AG04450 (cell line): ENCODE measurements at regions not wholly inside any gene's neighbourhood (a gene's known extent, or its start where the extent isn't known, plus 50 kb on each side); places are given as distances from the start of the nearest gene placed in this dataset.

Experiments
- CTCF ChIA-PET: fragments of 300-600, 350-600 bp; formaldehyde crosslinking; extraction: SDS; loops from one replicate; lab custom pipeline; 2022; ENCODE audit warnings: antibody characterized with exemption, inconsistent platforms; lab: Charles Lee
- POLR2A ChIA-PET: fragments of 350-600 bp; formaldehyde crosslinking; extraction: SDS; loops from one replicate; lab custom pipeline; 2021; ENCODE audit warnings: antibody characterized with exemption, inconsistent platforms; lab: Yijun Ruan, JAX
- DNase-seq: peaks from one replicate; pipeline ENCODE4 v3.0.0-alpha.2; 2011; ENCODE audit warnings: low read depth, low spot score
- H3K27ac ChIP-seq: one replicate; pipeline ENCODE4 v1.5.1; 2012; ENCODE audit warnings: low read depth, low read length, control low read depth
- H3K27me3 ChIP-seq: one replicate; pipeline ENCODE4 v1.6.0; 2012; ENCODE audit warnings: low read length; ENCODE audit not compliant: control insufficient read depth, insufficient read depth
- H3K4me3 ChIP-seq: 2 replicates; pipeline ENCODE4 v1.5.1; 2011; ENCODE audit warnings: mild to moderate bottlenecking, low read depth, low read length, control low read depth
- H3K9me3 ChIP-seq: 2 replicates; pipeline ENCODE4 v1.5.1; 2012; ENCODE audit warnings: low read length; ENCODE audit not compliant: control insufficient read depth, insufficient read depth
- CTCF ChIP-seq: IDR thresholded peaks from 2 replicates; pipeline ENCODE4 v1.5.1; 2011; ENCODE audit warnings: low read depth, low read length, control low read depth, inconsistent platforms

GRCh38 chr5:142206801-142207200, 98.2 kb downstream of the NDFIP1 start:
- H3K4me3 ChIP-seq = no peak overlapping the region
- H3K27me3 ChIP-seq = peaks cover 2% of the 10 kb centered on the region
- DNase-seq = no peak
- H3K9me3 ChIP-seq = no peaks in the 10 kb centered on the region
- CTCF ChIA-PET = no interaction called here
- POLR2A ChIA-PET = no interaction called here
- no peak overlapping the region for H3K27ac ChIP-seq
- TF ChIP-seq CTCF = no peak

GRCh38 chr5:142204219-142204618, 95.6 kb downstream of the NDFIP1 start:
- ChIA-PET POLR2A (no interaction called here), CTCF (no interaction called here)
- no peak for DNase-seq
- H3K27me3 ChIP-seq = peaks cover 2% of the 10 kb centered on the region
- no peaks in the 10 kb centered on the region for H3K9me3 ChIP-seq
- no peak overlapping the region for H3K4me3 ChIP-seq
- no peak for TF ChIP-seq CTCF
- no peak overlapping the region for H3K27ac ChIP-seq
